Astrocyte (in vitro differentiated cells and primary cell): ENCODE measurements at regions not wholly inside any gene's neighbourhood (a gene's known extent, or its start where the extent isn't known, plus 50 kb on each side); places are given as distances from the start of the nearest gene placed in this dataset.

Experiments used
- EZH2 ChIP-seq: IDR thresholded peaks from 2 replicates; pipeline ENCODE4 v1.6.1; 2012; ENCODE audit warnings: mild to moderate bottlenecking, low read length, inconsistent platforms; ENCODE audit not compliant: insufficient read depth
- TF ChIP-seq, protein P1 (sequence below): IDR thresholded peaks from 2 replicates; pipeline ENCODE4 v1.5.1; 2011; ENCODE audit warnings: low read depth, mild to moderate bottlenecking, inconsistent platforms, low read length, moderate library complexity; ENCODE audit not compliant: insufficient read depth

DNA sequence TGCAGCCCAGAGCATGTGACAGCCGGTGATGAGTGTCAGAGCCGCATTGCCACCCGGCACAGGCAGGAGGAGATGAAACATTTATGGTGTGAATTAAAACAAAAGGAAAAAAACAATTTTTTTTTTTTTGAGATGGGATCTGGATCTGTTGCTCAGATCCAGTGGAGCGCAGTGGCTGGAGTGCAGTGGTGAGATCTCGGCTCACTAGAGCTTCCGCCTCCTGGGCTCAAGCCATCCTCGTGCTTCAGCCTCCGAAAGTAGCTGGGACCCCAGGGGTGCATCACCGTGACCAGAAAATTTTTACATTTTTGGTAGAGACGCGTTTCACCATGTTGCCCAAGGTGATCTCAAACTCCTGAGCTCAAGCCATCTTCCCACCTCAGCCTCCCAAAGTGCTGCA lies 182.1 kb upstream of the SALL3 start:
- TF ChIP-seq, protein P1, sequence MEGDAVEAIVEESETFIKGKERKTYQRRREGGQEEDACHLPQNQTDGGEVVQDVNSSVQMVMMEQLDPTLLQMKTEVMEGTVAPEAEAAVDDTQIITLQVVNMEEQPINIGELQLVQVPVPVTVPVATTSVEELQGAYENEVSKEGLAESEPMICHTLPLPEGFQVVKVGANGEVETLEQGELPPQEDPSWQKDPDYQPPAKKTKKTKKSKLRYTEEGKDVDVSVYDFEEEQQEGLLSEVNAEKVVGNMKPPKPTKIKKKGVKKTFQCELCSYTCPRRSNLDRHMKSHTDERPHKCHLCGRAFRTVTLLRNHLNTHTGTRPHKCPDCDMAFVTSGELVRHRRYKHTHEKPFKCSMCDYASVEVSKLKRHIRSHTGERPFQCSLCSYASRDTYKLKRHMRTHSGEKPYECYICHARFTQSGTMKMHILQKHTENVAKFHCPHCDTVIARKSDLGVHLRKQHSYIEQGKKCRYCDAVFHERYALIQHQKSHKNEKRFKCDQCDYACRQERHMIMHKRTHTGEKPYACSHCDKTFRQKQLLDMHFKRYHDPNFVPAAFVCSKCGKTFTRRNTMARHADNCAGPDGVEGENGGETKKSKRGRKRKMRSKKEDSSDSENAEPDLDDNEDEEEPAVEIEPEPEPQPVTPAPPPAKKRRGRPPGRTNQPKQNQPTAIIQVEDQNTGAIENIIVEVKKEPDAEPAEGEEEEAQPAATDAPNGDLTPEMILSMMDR = no peak
- TF ChIP-seq EZH2 = no peak
